NOMO-1 treated with dmso at 0.1 percent for 144 hours (cell line): ENCODE measurements at regions not wholly inside any gene's neighbourhood (a gene's known extent, or its start where the extent isn't known, plus 50 kb on each side); places are given as distances from the start of the nearest gene placed in this dataset.

Experiments
- DNase-seq: peaks from one replicate; lab custom pipeline; 2025; ENCODE audit not compliant: unreplicated experiment; lab: John Stamatoyannopoulos, UW

DNA sequence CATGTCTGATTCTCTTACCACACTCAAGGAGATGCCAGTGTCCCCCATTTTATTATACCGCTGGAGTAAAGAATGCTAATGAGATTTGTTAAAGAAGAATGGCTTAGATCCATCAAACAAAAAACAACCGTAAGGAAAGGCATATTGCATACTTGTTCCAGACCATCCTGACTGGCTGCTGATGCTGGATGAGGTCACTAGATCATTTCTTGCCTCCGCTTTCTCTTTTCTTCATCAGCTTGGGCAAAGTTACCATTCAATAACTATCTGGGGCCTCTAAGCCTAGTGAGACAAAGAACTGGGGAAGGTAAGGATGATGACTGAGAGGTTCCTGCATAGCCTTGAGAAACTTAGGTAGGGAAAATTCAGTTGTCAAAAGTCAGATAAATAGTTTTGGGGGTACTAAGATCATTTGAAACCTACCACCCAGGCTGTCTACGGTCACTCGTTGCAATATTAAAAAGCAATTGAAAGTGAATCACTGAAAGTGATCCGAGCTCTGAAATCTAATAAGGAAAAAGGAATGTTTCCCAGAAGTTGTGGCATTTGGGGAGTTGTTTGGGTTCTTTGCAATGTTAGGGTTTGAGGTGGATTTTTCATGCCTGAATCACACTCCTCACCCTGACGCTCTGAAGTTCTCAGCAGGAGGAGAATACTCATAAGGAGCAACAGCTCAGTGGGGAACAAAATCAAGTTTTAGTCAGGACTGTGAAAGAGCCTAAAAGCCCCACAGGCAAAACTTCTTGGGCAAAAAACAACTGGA, 176.8 kb downstream of the HHIPL2 start:
- no peak for DNase-seq

DNA sequence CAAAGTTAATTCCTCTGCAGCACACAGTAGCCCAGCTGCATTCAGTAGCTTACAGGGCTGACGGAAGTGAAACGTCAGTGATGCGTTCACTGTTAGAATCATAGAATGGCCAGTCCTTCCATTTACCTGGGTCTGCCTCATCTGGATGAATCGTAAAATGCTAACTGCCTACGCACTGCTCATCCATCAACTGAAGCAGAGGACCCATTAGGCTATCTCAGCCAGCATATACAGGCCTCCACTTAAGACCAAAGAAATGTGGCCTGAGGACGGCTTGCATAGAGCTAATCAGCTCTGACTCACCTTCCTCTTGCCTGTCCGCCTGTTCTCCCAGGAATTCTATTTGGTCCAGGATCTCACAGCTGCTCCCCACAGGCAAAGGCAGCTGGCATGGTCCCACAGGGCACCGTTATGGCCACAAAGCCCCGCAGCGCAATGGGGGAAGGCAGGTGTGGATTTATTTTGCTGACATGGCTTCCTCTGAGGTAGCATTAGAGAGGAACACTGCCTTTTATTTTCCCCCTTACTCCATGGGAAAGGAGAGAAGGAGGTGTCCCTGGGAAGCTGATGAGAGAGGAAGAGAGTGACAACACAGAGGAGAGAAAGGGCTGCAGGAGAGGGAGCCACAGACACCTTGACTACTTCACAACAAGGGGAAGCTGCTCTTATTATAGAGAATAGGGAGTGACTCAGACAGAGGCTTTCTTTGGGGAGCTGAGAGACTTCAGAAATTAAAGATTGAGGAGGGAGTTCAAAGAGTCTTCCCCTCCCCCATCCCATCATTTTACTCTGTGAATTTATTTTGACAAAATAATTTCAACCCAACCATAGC, 177.6 kb downstream of the HHIPL2 start:
- no peak for DNase-seq

DNA sequence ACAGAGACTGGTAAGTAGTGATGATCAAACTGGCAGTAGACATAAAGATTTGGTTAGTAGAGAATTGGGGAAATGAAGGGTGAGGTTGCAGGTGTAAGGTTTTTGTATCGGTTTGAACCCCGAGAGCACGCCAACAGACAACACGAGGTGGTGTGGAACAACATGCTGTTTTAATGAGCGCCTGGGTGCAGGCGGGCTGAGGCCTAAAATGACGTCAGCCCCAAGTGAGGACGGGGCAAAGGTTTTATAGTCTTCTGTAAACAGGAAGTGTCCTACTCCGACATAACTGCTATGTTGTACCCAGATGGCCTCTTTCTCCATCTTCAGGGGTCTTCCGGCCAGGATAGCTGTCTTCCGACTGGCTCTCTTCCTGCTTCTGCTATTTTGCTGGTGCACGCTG, 178.8 kb downstream of the HHIPL2 start:
- no peak for DNase-seq

DNA sequence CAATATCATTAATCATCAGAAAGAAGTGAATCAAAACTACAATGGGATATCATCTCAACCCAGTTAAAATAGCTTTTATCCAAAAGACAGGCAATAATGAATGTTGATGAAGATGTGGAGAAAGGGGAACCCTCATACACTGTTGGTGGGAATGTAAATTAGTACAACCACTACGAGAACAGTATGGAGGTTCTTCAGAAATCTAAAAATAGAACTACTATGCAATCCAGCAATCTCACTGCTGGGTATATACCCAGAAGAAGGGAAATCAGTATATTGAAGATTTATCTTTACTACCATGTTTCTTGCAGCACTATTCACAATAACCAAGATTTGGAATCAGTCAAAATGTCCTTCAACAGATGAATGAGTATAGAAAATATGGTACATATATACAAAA, 189.8 kb downstream of the HHIPL2 start:
- no peak for DNase-seq

DNA sequence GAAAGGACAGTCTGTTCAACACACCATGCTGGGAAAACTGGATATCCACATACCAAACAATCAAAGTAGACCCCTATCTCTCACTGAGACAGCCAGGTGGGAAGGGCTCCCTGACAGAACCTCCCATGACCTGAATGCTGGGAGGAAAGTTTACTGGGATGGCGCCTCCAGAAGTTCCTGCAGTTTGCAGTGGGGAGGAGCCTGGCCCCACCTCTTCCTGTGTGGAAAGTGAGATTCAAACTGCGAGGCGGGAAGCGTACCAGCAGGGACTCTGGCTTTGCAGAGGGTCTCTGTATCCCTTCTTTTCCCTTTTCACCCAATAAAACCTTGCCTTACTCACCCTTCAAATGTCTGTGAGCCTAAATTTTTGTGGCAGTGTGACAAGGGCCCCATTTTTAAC, 190.7 kb downstream of the HHIPL2 start:
- DNase-seq, result no peak

DNA sequence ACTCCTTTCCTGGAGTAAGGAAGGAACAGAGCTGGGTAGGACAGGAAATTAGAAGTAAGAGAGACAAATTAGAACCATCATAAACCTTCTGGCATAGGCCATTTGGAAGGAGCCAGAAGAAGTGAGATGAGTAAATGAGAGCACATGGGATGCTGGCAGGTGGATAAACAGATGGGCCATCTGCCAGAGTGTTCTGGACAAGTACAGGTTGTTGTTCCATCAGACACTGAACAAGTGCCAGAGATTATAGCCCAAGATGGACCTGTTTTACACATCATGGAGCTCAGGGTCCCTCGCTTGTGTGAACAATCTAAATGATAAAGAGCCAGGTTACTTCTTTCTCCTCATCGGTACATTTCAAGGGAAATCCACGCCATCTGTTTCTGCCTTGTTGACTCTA, 200.3 kb downstream of the HHIPL2 start:
- DNase-seq, result no peak

DNA sequence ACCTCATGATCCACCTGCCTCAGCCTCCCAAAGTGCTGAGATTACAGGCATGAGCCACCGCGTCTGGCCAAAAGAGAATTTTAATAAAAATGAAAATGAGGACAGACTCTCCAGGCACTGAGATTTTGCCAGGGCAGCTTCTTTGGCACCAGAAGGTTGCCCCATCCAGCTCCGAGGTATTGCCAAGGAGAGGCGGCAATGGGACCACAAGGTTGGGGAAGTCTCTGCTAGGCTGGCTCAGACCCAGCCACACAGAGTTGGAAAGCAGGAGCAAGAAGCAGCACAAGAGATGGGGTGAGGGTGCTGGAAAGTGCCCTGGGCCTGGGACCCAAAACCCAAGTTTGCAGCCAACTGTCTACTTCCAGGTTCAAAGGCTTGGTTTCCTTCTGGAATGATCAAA, 200.9 kb downstream of the HHIPL2 start:
- no peak for DNase-seq

DNA sequence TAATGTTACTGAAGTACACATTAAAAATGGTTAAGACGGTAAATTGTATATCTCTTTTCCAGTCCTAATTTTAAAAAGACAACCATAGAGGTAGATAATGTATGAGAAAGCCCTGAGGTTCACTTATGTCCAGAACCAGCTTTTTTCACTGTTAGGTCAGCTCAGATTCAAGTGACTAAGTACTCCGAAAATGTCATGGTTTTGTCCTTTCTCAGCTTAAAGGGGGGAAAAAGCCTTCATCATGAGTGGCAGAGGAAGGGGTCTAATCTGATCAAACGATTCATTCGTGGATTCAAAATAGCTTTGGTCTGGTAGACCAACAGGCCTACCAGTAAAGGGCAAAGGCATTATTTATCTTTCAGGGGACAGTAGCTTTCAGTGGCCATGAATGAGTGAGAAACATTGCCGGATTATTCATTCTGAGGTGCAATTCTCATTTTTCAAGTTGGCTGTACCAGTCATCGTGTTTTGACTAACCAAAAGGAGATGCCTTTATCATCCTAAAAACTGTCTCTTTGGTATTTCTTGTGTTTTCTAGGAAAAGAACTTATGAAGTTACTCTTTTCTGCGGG, 208.4 kb downstream of the HHIPL2 start:
- DNase-seq, result no peak

DNA sequence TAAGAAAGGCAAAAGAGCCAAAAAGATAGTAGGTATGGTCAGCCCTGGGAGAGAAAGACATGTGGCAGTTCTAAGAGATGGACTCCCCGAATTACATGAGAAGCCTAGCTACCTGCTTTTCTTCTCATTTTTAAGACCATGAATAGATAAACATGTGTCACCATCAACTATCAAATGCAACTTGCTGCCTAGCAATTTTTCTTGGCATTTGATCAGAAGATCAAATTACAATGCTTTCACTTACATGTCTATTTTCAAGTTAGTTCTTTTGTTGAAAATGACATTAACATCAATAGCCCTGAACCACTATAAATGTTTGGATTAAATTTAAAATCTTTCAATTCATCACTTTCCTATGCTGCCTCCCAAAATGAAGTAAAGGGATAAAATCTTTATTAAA, 212.3 kb downstream of the HHIPL2 start:
- DNase-seq, result no peak

DNA sequence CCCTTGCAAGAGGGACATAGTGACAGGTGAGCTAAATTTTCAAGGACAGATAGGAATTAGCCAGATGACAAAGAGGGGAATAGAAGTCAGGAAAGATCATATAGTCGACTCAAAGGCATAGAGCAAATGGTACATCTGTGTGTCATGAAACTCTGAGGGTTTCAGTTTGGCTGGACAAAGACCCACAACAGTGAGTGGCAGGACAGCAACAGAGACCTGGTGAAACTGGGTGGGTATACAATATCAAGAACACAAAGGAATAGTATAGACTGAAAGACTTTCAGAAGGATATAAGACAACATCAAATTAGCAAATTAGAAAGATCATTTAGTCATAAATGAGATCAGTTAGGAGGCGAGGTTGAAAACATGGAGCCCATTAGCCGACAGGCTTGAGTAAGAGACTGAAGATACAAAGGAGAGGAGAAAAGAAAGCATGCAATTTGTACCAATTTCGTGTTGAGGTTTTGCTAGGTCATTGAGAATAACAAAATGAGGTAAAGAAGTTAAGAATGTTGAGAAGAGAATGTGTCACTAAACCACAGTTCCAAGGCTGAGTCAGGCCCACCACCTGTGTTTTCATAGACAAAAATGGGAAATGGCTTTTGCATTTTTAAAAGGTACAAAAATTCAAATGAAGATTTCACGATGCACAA, 213.8 kb downstream of the HHIPL2 start:
- DNase-seq, result no peak

DNA sequence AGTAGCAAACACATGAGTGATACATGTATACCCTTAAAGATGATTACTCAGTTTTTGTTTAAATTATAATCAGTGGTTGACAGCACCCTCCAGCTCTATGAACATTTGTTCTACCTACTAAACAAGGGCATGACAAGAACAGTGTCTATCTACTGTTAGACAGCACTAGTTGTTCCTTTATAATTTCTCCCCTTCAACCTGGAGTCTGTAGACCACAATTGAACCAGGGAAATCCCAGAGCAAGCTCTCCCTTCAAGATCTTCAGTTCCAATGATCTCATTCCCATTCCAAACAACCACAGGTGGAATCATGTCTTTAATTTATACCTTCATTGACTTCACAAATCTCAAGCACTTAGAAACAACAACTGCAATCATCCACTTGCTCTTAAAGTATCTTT, 216.1 kb downstream of the HHIPL2 start:
- DNase-seq, result no peak

DNA sequence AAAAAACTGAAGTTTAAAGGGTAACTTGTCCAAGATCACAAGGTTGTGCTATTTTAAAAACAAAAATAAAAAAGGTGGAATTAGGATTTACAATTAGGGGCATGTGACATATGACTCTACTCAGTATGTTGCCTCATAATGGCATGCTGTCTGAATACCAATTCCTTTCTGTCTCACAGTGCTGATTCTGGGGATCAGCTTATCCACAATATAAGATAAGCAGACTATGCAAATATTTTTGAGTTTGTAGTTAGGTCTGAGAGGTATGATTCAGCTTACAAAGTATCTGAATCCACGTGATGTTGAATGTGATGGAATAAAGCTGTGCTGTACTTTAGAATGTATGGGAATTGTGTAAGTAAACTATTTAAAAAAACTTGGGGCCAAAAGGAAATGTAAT, 216.6 kb downstream of the HHIPL2 start:
- DNase-seq, result no peak

DNA sequence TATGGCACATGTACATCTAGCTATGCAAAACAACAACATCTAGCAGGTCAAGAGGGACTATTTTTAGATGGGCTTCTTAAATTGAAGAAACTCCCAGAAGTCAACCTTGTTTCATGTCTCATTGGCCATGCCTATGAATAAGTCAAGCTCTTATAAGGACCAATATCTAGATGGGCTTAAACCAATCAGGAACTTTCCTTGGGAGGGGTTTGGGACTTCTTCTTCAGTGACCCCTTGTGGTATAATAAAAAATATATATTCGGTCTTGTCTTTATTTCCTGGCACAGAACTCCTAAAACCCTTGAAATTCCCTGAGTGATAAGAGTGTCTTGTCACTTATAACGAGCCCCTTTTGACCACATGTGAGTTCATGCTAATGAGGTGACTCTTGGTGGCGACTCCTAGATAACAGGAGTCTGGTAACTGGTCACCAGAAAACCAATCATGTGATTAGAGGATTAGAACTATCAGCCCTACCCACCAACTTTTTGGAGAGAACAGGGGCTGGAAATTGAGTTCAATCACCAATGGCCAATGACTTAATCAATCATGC, 218.3 kb downstream of the HHIPL2 start:
- no peak for DNase-seq

DNA sequence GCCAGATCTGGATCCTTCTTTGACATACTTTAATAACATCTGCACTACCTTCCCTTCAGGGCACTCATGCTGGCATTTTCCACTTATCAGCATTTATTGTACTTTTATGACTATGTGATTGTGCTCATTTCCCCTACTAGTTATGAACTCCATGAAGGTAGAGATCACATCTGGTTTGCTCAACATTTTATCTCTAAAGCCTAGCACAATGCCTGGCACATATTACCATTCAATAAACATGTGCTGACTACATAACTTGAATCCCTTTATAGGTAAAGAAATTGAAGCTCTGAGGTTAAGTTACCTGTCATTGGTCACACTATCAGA, 221.2 kb downstream of the HHIPL2 start:
- no peak for DNase-seq

DNA sequence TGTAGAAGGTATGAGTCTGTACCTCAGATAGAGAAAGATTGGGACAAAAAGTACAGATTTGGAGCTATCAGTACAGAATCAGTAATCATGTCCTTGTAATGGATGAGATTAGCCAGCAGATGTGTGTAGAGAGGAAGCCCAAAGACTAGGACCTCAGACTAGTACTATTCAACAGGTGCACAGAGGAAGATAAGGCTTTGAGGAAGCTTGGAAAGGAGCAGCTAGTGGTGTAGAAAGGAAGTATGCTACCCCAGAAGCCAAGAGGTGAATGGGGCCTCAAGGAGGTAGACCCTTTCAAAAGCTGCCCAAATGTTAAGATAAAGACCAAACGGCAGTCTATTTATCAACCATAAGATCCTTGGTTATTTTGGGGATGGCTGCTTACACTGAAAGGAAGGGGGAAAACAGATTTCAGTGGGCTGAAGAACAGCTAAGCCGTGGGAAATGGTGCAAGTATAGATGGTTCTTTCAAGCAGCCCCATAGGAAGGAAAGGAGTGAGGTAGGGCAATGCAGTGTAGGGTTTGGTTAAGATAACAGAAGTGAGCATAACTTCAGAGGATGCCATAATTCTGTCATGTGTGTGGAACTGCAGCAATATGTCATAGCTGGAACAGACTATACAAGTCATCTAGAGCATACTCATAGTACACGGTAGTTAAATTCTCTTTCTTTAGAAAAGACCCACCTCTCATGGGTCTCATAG, 221.7 kb downstream of the HHIPL2 start:
- no peak for DNase-seq

DNA sequence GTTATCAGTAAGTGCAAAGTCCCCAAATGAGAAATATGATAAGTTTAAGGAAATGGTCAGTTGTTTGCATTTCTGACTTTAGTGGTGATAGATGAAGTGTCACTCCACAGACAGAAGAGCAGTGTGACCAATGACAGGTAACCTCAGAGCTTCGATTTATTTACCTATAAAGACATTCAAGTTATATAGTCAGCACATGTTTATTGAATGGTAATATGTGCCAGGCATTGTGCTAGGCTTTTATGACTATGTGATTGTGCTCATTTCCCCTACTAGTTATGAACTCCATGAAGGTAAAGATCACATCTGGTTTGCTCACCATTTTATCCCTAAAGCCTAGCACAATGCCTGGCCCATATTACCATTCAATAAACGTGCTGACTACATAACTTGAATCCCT, 222.4 kb downstream of the HHIPL2 start:
- DNase-seq, result no peak

DNA sequence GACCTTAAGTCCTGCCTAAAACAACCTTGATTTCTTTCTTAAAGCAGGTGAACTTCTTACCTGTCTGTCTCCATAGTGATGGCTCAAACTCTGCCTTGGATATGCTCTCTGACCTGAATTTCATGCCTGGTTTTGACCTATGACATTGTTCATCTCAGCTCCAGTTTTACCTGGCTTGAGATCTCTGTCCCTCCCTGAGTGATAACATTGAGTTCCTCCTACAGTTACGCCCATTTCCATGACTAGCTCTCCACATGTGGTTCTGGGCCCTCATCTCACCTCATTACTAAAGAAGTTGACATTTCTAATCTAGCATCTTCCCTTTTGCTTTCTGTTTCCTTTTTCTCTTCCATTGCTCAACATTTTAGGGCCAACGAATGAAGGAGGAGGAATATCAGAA, 233.1 kb downstream of the HHIPL2 start:
- no peak for DNase-seq

DNA sequence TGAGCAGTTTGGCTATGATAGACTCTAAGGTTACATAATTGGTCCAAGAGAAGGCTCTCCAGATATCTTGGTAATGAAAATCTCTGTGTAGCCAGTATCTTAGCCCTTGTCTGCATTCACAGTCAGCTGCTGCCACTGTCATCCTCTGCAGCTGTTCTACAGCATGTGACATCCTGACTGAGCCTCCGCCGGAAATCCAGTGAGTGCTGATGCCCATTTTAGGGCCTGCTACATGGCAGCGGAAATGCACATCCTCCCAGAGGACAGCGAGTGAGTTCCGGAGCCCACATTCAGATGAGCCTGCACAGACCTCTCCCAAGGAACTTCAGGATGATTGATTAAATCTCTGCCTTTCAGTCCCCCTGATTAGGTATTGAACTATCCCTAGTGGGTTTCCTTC, 237.1 kb downstream of the HHIPL2 start:
- DNase-seq, result no peak

DNA sequence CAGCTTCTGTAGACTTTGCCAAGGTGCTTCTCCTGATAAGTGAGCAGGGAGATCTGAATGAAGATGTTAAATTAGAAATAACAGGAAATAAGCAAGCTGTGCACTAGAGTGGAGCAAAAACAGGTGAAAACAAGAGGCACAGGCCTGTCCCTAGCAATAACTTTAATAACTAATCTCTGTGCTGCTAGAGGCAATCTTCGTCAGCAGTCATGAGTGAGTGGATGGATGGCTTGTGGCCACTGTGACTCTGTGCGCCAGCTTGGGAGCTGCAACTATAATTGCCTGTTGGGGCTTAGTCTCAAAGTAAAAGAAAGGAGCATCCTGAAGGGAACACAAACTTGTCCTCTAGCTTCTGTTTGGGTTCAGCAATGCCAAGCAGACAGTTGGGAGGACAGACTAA, 240.3 kb downstream of the HHIPL2 start:
- no peak for DNase-seq

DNA sequence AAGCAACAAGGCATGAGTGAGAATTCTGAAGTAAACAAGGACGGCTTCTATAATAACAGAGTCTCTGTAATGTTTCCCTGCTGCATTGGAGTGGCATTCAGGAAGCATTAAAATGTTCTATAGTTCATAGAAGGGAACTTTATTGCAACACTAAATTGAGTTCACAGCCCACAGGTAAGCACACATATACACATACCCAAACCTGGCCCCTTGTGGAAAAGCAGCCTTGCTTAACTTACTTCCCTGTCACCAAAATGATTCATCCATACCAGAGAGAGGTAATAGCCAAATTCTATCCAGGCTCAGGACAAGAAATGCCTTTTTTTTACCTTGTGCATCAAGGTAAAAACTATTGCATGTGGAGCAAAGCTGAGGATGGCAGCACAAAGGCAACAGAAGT, 241.4 kb downstream of the HHIPL2 start:
- DNase-seq, result no peak

DNA sequence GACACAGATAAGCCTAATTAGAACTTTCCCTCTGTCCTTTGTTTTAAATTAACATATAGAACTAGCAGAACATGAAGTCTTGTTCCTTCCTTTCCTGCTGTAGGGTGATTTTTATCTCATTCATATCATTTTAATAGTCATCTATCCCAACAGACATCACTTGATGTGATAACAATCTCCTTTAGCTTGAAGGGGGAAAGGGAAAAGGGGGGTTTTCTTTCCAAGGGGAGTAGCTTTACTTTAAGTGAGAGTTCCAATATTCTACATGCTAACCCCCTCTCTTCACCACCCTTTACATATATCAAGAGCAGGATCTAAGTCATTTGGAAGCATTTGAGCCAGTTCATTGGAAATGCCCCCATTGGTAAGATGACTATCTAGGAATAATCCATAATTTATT, 241.9 kb downstream of the HHIPL2 start:
- no peak for DNase-seq
